MM.1S (cell line): ENCODE measurements at regions not wholly inside any gene's neighbourhood (a gene's known extent, or its start where the extent isn't known, plus 50 kb on each side); places are given as distances from the start of the nearest gene placed in this dataset.

Experiments used
- DNase-seq: peaks from one replicate; pipeline ENCODE4 v3.0.0-alpha.2; 2015
- H2AFZ ChIP-seq: fragments of 300-600 bp; sonication (generic); 2 replicates; pipeline ENCODE4 v1.6.0; 2016; ENCODE audit warnings: antibody characterized with exemption, low read length
- H3F3A ChIP-seq: fragments of 300-600 bp; sonication (generic); 2 replicates; pipeline ENCODE4 v1.6.1; 2016; ENCODE audit warnings: mild to moderate bottlenecking, antibody characterized with exemption, low read length, moderate library complexity, mixed read lengths; ENCODE audit not compliant: insufficient read depth
- H3K27ac ChIP-seq: fragments of 300-600 bp; sonication (generic); 2 replicates; pipeline ENCODE4 v1.5.1; 2016; ENCODE audit warnings: mild to moderate bottlenecking, low read length
- H3K27me3 ChIP-seq: fragments of 300-600 bp; sonication (generic); replicated peaks from 2 replicates; pipeline ENCODE4 v1.6.0; 2016; ENCODE audit warnings: low read length; ENCODE audit not compliant: insufficient read depth
- H3K36me3 ChIP-seq: fragments of 300-600 bp; sonication (generic); replicated peaks from 2 replicates; pipeline ENCODE4 v1.6.1; 2016; ENCODE audit warnings: mild to moderate bottlenecking, low read length, mixed read lengths; ENCODE audit not compliant: insufficient read depth
- H3K4me1 ChIP-seq: fragments of 300-600 bp; sonication (generic); 2 replicates; pipeline ENCODE4 v1.6.1; 2016; ENCODE audit warnings: low read length, mixed read lengths
- H3K4me2 ChIP-seq: fragments of 300-600 bp; sonication (generic); 2 replicates; pipeline ENCODE4 v1.6.0; 2016; ENCODE audit warnings: low read depth, low read length
- H3K4me3 ChIP-seq: fragments of 300-600 bp; sonication (generic); 2 replicates; pipeline ENCODE4 v1.5.1; 2016; ENCODE audit warnings: low read length, mixed read lengths
- H3K79me2 ChIP-seq: fragments of 300-600 bp; sonication (generic); 2 replicates; pipeline ENCODE4 v1.6.1; 2016; ENCODE audit warnings: mixed run types, low read length, mixed read lengths
- H3K9ac ChIP-seq: fragments of 300-600 bp; sonication (generic); 2 replicates; pipeline ENCODE4 v1.6.1; 2016; ENCODE audit warnings: low read length, mixed read lengths
- H3K9me2 ChIP-seq: fragments of 300-600 bp; sonication (generic); replicated peaks from 2 replicates; pipeline ENCODE4 v1.6.1; 2016; ENCODE audit warnings: mild to moderate bottlenecking, low read length, mixed read lengths; ENCODE audit not compliant: insufficient read depth
- H3K9me3 ChIP-seq: fragments of 300-600 bp; sonication (generic); replicated peaks from 2 replicates; pipeline ENCODE4 v1.6.1; 2016; ENCODE audit warnings: mild to moderate bottlenecking, low read length, mixed read lengths; ENCODE audit not compliant: insufficient read depth
- H4K20me1 ChIP-seq: fragments of 300-600 bp; sonication (generic); 2 replicates; pipeline ENCODE4 v1.6.1; 2016; ENCODE audit warnings: mild to moderate bottlenecking, low read length, moderate library complexity, mixed read lengths; ENCODE audit not compliant: insufficient read depth
- CTCF ChIP-seq: fragments of 300-600 bp; sonication (generic); IDR thresholded peaks from 2 replicates; pipeline ENCODE4 v1.5.1; 2016; ENCODE audit warnings: antibody characterized with exemption, low read length, mixed read lengths
- EZH2 ChIP-seq: fragments of 300-600 bp; sonication (generic); optimal IDR thresholded peaks from 2 replicates; pipeline ENCODE3; 2017; ENCODE audit warnings: low read depth, mild to moderate bottlenecking, antibody characterized with exemption, low read length, mixed read lengths
- EZH2phosphoT487 ChIP-seq: fragments of 300-600 bp; sonication (generic); IDR thresholded peaks from 2 replicates; pipeline ENCODE4 v1.6.1; 2018; ENCODE audit warnings: antibody characterized with exemption, low read length

DNA sequence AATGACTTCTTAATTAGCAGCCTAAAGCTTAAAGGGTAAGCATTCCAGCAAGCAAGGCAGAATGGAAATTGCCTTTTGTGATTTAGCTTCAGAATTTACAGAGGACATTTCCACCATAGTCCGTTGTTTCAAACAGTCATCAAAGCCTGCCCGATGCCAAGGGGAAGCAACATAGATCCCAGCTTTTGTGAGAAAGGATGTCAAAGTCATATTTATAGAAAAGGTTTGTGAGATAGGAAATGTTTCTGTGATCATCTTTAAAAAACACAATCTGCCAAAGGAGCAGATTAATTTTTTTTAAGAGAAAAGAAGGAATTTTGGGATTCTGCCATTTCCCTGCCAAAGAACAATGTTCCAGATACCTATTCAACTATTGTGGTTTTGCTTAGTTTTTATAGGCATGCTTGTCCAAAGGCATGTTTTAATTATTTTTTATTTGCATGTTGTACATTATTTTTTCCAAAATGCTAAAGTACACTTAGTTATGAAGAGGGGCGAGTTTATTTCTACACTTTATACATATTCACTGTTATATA lies 346.9 kb downstream of the ZNF608 start:
- no peak for DNase-seq
- H3K4me1 ChIP-seq: no peaks in the 10 kb centered on the region
- H3F3A ChIP-seq: no peaks in the 10 kb centered on the region
- no peak overlapping the region for H3K9ac ChIP-seq
- no peak overlapping the region for H3K4me2 ChIP-seq
- no peak overlapping the region for H2AFZ ChIP-seq
- H3K27ac ChIP-seq: no peak overlapping the region
- no peaks in the 10 kb centered on the region for H3K36me3 ChIP-seq
- H3K79me2 ChIP-seq: no peaks in the 10 kb centered on the region
- no peaks in the 10 kb centered on the region for H3K9me2 ChIP-seq
- no peaks in the 10 kb centered on the region for H3K9me3 ChIP-seq
- H4K20me1 ChIP-seq: no peaks in the 10 kb centered on the region
- no peak overlapping the region for H3K4me3 ChIP-seq
- no peaks in the 10 kb centered on the region for H3K27me3 ChIP-seq
- TF ChIP-seq EZH2phosphoT487 (no peak), EZH2 (no peak)

- no peaks in the 10 kb centered on the region for H3K27me3 ChIP-seq
- no peaks in the 10 kb centered on the region for H3K79me2 ChIP-seq
- no peaks in the 10 kb centered on the region for H3K4me1 ChIP-seq
- H3K4me2 ChIP-seq: no peak overlapping the region
- no peaks in the 10 kb centered on the region for H4K20me1 ChIP-seq
- H3K27ac ChIP-seq: no peak overlapping the region
- no peak for DNase-seq
- TF ChIP-seq CTCF (no peak), EZH2 (no peak), EZH2phosphoT487 (no peak)
- no peak overlapping the region for H3K4me3 ChIP-seq
- no peaks in the 10 kb centered on the region for H3K36me3 ChIP-seq
- H2AFZ ChIP-seq: no peak overlapping the region
- no peaks in the 10 kb centered on the region for H3F3A ChIP-seq
- H3K9me3 ChIP-seq: no peaks in the 10 kb centered on the region
- H3K9ac ChIP-seq: no peak overlapping the region
- no peaks in the 10 kb centered on the region for H3K9me2 ChIP-seq
Measured at GRCh38 chr5:124398460-124398859, 348.0 kb downstream of the ZNF608 start.

DNA sequence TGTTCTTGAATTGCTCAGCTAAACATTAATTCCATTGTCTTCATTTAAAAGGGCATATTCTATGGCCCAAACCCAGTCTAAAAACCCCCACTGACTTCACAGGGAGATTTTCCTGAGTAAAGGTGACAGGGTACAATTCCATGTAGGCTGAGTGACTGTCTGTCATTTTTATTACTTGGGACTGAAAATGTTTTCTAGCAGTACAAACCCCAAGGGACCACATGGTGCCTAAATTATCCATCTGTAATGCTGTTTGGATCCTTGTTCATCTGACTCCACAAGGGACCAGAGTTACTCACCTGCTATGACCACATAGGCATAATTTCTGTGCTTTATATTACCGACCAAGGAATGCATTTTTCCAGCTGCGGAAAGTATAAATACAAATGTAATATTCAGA lies 349.1 kb downstream of the ZNF608 start:
- no peak overlapping the region for H3K27ac ChIP-seq
- no peaks in the 10 kb centered on the region for H3K36me3 ChIP-seq
- H3K79me2 ChIP-seq: no peaks in the 10 kb centered on the region
- no peaks in the 10 kb centered on the region for H3K9me3 ChIP-seq
- no peaks in the 10 kb centered on the region for H3K27me3 ChIP-seq
- H3K9me2 ChIP-seq: no peaks in the 10 kb centered on the region
- H3K4me3 ChIP-seq: no peak overlapping the region
- DNase-seq: no peak
- no peaks in the 10 kb centered on the region for H3F3A ChIP-seq
- H3K4me2 ChIP-seq: no peak overlapping the region
- H3K9ac ChIP-seq: no peak overlapping the region
- no peaks in the 10 kb centered on the region for H3K4me1 ChIP-seq
- TF ChIP-seq CTCF: no peak
- TF ChIP-seq EZH2: no peak
- TF ChIP-seq EZH2phosphoT487: no peak
- no peaks in the 10 kb centered on the region for H4K20me1 ChIP-seq
- no peak overlapping the region for H2AFZ ChIP-seq

GRCh38 chr5:124395926-124396325 lies 350.5 kb downstream of the ZNF608 start:
- Histone ChIP-seq H3K27me3 (no peaks in the 10 kb centered on the region), H4K20me1 (no peaks in the 10 kb centered on the region), H3F3A (no peaks in the 10 kb centered on the region), H3K4me3 (no peak overlapping the region), H3K9me3 (no peaks in the 10 kb centered on the region), H3K4me1 (no peaks in the 10 kb centered on the region), H3K9me2 (no peaks in the 10 kb centered on the region), H3K27ac (no peak overlapping the region), H3K79me2 (no peaks in the 10 kb centered on the region), H3K4me2 (no peak overlapping the region), H3K36me3 (no peaks in the 10 kb centered on the region), H3K9ac (no peak overlapping the region), H2AFZ (no peak overlapping the region)
- TF ChIP-seq EZH2phosphoT487 (no peak), CTCF (no peak), EZH2 (no peak)
- no peak for DNase-seq
